ENCODE measurements at regions not wholly inside any gene's neighbourhood (a gene's known extent, or its start where the extent isn't known, plus 50 kb on each side); places are given as distances from the start of the nearest gene placed in this dataset.

DNA sequence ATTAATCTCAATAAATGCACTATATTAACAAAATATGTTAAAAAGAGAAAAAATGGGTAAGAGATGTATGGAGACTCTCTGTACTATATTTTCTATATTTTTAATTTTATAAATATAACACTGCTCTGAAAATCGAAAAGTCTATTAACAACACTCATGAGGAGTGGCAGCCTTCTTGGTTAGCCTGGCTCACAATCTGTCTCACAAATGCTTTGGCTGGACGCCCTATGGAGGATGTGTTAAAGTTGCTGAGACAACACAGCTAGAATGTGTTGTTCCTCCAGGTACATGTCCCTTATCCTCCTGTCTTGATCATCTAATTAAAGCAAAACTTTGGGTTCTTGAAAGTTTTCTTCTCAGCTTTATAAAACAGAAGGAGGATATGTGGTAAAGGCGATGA is 396.6 kb upstream of the PCDH20 start:
- TF ChIP-seq YY1 (IDR thresholded peaks at IDR 0.05; ENCODE audit: low read depth): no peak
- no peak for TF ChIP-seq RAD21 (IDR thresholded peaks at IDR 0.05; ENCODE audit: low read depth)
- TF ChIP-seq, protein P1, sequence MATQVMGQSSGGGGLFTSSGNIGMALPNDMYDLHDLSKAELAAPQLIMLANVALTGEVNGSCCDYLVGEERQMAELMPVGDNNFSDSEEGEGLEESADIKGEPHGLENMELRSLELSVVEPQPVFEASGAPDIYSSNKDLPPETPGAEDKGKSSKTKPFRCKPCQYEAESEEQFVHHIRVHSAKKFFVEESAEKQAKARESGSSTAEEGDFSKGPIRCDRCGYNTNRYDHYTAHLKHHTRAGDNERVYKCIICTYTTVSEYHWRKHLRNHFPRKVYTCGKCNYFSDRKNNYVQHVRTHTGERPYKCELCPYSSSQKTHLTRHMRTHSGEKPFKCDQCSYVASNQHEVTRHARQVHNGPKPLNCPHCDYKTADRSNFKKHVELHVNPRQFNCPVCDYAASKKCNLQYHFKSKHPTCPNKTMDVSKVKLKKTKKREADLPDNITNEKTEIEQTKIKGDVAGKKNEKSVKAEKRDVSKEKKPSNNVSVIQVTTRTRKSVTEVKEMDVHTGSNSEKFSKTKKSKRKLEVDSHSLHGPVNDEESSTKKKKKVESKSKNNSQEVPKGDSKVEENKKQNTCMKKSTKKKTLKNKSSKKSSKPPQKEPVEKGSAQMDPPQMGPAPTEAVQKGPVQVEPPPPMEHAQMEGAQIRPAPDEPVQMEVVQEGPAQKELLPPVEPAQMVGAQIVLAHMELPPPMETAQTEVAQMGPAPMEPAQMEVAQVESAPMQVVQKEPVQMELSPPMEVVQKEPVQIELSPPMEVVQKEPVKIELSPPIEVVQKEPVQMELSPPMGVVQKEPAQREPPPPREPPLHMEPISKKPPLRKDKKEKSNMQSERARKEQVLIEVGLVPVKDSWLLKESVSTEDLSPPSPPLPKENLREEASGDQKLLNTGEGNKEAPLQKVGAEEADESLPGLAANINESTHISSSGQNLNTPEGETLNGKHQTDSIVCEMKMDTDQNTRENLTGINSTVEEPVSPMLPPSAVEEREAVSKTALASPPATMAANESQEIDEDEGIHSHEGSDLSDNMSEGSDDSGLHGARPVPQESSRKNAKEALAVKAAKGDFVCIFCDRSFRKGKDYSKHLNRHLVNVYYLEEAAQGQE (IDR thresholded peaks at IDR 0.05; ENCODE audit: low read depth): no peak
- TF ChIP-seq, protein P2, sequence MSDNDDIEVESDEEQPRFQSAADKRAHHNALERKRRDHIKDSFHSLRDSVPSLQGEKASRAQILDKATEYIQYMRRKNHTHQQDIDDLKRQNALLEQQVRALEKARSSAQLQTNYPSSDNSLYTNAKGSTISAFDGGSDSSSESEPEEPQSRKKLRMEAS (IDR thresholded peaks at IDR 0.05): no peak
- TF ChIP-seq TAF1 (IDR thresholded peaks at IDR 0.05; ENCODE audit: low read depth): no peak
- no peak for TF ChIP-seq EGR1 (IDR thresholded peaks at IDR 0.05)
- TF ChIP-seq EP300 (IDR thresholded peaks at IDR 0.05; ENCODE audit: borderline replicate concordance): no peak
- TF ChIP-seq CEBPB (IDR thresholded peaks at IDR 0.05): no peak
- TF ChIP-seq ZBTB7A (IDR thresholded peaks at IDR 0.05; ENCODE audit: low read depth): no peak
